ENCODE measurements at regions not wholly inside any gene's neighbourhood (a gene's known extent, or its start where the extent isn't known, plus 50 kb on each side); places are given as distances from the start of the nearest gene placed in this dataset.

DNA sequence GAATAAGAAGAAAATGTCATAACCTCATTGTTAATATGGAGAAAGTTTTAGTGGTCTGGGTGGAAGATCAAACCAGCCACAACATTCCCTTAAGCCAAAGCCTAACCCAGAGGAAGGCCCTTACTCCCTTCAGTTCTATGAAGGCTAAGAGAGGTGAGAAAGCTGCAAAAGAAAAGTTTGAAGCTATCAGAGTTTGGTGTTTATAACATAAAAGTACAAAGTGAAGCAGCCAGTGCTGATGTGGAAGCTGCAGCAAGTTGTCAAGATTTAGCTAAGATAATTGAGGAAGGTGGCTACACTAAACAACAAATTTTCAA, 67.6 kb upstream of the BCL9 start:
- CTCF ChIA-PET = interaction anchor here (1.0 to 1.9 kb wide), 2 partner anchors 20 to 194 kb away, joined by 3 to 4 read pairs; no protein-coding TSS in a partner anchor
- POLR2A ChIA-PET = no interaction called here
- TF ChIP-seq, protein P1, sequence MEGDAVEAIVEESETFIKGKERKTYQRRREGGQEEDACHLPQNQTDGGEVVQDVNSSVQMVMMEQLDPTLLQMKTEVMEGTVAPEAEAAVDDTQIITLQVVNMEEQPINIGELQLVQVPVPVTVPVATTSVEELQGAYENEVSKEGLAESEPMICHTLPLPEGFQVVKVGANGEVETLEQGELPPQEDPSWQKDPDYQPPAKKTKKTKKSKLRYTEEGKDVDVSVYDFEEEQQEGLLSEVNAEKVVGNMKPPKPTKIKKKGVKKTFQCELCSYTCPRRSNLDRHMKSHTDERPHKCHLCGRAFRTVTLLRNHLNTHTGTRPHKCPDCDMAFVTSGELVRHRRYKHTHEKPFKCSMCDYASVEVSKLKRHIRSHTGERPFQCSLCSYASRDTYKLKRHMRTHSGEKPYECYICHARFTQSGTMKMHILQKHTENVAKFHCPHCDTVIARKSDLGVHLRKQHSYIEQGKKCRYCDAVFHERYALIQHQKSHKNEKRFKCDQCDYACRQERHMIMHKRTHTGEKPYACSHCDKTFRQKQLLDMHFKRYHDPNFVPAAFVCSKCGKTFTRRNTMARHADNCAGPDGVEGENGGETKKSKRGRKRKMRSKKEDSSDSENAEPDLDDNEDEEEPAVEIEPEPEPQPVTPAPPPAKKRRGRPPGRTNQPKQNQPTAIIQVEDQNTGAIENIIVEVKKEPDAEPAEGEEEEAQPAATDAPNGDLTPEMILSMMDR (IDR thresholded peaks at IDR 0.05; ENCODE audit: control extremely low read depth, extremely low read depth, low read depth, missing control alignments) = no peak
- no peak for DNase-seq (ENCODE audit: extremely low spot score)

DNA sequence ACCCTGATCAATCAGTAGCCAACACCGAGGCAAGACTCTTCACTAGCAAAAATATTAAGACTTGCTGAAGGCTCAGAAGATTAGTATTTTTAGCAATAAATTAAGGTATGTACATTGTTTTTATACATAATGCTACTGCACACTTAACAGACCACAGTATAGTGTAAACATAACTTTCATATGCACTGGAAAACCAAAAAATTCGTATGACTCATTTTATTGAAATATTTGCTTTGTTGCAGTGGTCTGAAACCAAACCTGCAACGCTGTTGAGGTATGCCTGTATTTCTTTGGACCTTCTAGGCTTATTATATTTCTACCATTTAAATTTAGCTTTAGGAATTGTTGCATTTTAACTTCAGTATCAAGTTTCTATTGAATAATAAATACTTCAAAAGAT, 65.8 kb upstream of the BCL9 start:
- ChIA-PET POLR2A (no interaction called here), CTCF (no interaction called here)
- DNase-seq (ENCODE audit: extremely low spot score) = no peak
- TF ChIP-seq, protein P1 (IDR thresholded peaks at IDR 0.05; ENCODE audit: control extremely low read depth, extremely low read depth, low read depth, missing control alignments) = no peak

GRCh38 chr1:147478521-147478920, 62.8 kb upstream of the BCL9 start:
- DNase-seq (ENCODE audit: extremely low spot score) = no peak

DNA sequence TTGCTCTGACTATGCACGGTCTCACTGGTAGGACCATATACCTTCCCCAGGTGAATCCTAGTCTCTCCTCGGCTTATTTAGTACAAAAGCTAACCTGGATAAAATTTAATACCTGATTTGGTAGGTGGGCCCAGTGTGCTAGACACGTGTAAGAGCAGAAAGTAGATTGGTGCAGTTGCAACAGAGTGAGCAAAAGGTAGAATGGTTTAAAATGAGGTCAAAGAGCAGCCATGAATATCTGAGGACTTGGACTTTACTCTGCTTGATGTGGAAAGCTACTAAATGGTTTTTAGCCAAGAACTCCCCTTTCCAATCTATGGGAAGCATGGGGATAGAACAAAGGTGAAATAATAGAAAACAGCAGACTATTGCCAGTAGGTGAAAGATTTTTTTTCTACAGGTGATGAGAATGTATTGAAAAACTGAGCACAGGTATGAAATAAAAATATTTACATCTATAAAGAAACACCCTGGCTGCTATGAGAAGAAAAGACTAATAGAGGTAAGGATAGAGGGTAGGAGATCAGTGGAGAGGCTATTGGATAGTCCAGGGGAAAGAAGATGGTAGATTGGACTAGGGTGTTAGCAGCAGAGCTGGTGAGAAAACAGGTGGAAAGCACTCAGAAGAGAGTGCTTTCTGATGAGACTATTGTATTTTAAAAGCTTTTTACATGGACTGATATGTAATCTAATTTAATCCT, 61.3 kb upstream of the BCL9 start:
- ChIA-PET CTCF (interaction anchor here (1.8 kb wide), 1 partner anchor 14 kb away, joined by 3 read pairs; no protein-coding TSS in a partner anchor), POLR2A (no interaction called here)
- TF ChIP-seq, protein P1 (IDR thresholded peaks at IDR 0.05; ENCODE audit: control extremely low read depth, extremely low read depth, low read depth, missing control alignments) = no peak
- no peak for DNase-seq (ENCODE audit: extremely low spot score)

More at GRCh38 chr1:147478521-147478920, 62.8 kb upstream of the BCL9 start:
- TF ChIP-seq, protein P1 (IDR thresholded peaks at IDR 0.05; ENCODE audit: control extremely low read depth, extremely low read depth, low read depth, missing control alignments) = no peak
- CTCF ChIA-PET = no interaction called here
- POLR2A ChIA-PET = no interaction called here

GRCh38 chr1:147480565-147480935, 60.8 kb upstream of the BCL9 start:
- no peak for DNase-seq (ENCODE audit: extremely low spot score)
- CTCF ChIA-PET = interaction anchor here (1.8 kb wide), 1 partner anchor 14 kb away, joined by 3 read pairs; no protein-coding TSS in a partner anchor
- POLR2A ChIA-PET = no interaction called here
- TF ChIP-seq, protein P1 (IDR thresholded peaks at IDR 0.05; ENCODE audit: control extremely low read depth, extremely low read depth, low read depth, missing control alignments) = no peak

- no peak for DNase-seq (ENCODE audit: extremely low spot score)
- ChIA-PET CTCF (interaction anchor here (1.3 to 3.5 kb wide), 4 partner anchors 9 to 406 kb away, joined by 3 to 11 read pairs (median 5); no protein-coding TSS in a partner anchor), POLR2A (no interaction called here)
- TF ChIP-seq, protein P1 (IDR thresholded peaks at IDR 0.05; ENCODE audit: control extremely low read depth, extremely low read depth, low read depth, missing control alignments) = no peak
Observed at GRCh38 chr1:147486876-147487656, 54.2 kb upstream of the BCL9 start.
